Activated T-cell treated with anti-CD3 and anti-CD28 coated beads, Interleukin-2, amount 50 U/mL, for 72 hours (primary cell): ENCODE measurements at regions not wholly inside any gene's neighbourhood (a gene's known extent, or its start where the extent isn't known, plus 50 kb on each side); places are given as distances from the start of the nearest gene placed in this dataset.

Source experiments
- ATAC-seq, 2 donors: fragments of 150-1000 bp; cut with Tn5 transposase; replicated peaks in 1 of 2; 2 replicates each; pipeline ENCODE4 v1.10.0; 2021; ENCODE audit warnings: moderate library complexity in 2 of 2, mild to moderate bottlenecking in 1 of 2
- DNase-seq, 2 donors: peaks; one replicate each; pipeline ENCODE4 v3.0.0; 2021 to 2022; ENCODE audit warnings: mixed read lengths in 1 of 2
- H3K27ac Mint-ChIP-seq: one replicate; pipeline ENCODE4 v1.8.0; 2022; ENCODE audit warnings: mild to moderate bottlenecking, moderate library complexity, mixed read lengths
- H3K27me3 Mint-ChIP-seq: one replicate; pipeline ENCODE4 v1.8.0; 2022; ENCODE audit warnings: low read depth, mixed read lengths
- H3K36me3 Mint-ChIP-seq, 2 donors: one replicate each; pipeline ENCODE4 v1.8.0; 2022; ENCODE audit warnings: mixed read lengths in 2 of 2, mild to moderate bottlenecking in 1 of 2; ENCODE audit not compliant: insufficient read depth in 2 of 2
- H3K4me1 Mint-ChIP-seq: one replicate; pipeline ENCODE4 v1.8.0; 2022; ENCODE audit warnings: low read depth, mixed read lengths
- H3K4me3 Mint-ChIP-seq, 2 donors: one replicate each; pipeline ENCODE4 v1.8.0; 2022; ENCODE audit warnings: mild to moderate bottlenecking in 2 of 2, mixed read lengths in 2 of 2, moderate library complexity in 2 of 2
- H3K9me3 Mint-ChIP-seq, 2 donors: one replicate each; pipeline ENCODE4 v1.8.0; 2022; ENCODE audit warnings: mixed read lengths in 2 of 2

DNA sequence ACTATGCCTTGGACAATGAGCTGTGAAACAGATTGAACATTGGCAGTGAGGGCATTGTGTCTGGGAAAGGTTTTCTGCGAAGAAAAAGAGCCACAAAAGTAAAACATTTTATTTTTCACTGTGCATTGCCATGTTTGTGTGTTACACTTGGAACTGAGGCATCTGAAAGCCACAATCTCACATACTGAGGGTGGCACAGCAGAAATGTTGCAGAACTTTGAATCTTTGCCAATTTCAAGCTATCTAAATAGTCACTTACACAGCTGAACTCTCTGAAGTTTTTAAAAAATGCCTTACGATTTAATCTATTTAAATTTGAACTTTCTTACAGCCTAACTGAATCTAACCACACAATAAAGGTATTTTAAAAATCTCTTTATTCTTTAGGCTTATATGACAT, 154.1 kb upstream of the GRM7 start:
- ATAC-seq (no peak), DNase-seq (no peak)
- H3K36me3 Mint-ChIP-seq, result no peaks in the 10 kb centered on the region
- no peaks in the 10 kb centered on the region for H3K27me3 Mint-ChIP-seq
- peaks cover 6 to 10% of the 10 kb centered on the region in 2 donors for H3K9me3 Mint-ChIP-seq
- no peak overlapping the region for H3K27ac Mint-ChIP-seq
- no peaks in the 10 kb centered on the region for H3K4me1 Mint-ChIP-seq
- H3K4me3 Mint-ChIP-seq, result no peak overlapping the region

DNA sequence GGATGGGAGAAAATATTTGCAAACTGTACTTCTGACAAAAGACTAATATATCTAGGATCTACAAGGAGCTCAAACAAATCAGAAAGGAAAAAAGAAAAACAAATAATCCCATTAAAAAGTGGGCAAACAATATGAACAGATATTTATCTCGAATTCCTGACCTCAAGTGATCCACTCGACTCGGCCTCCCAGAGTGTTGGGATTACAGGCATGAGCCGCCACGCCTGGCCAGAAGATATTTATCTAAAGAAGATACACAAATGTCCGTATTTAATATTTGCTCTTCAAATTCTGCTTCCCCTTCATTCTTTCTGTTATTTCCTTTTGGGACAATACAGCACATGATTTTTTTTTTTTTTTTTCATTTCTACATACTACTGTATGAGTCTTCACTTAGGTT, 151.7 kb upstream of the GRM7 start:
- Mint-ChIP-seq H3K9me3 (peaks cover 2 to 7% of the 10 kb centered on the region in 2 donors), H3K4me3 (no peak overlapping the region), H3K27me3 (no peaks in the 10 kb centered on the region), H3K27ac (no peak overlapping the region), H3K4me1 (no peaks in the 10 kb centered on the region), H3K36me3 (no peaks in the 10 kb centered on the region)
- DNase-seq, result no peak
- no peak for ATAC-seq

DNA sequence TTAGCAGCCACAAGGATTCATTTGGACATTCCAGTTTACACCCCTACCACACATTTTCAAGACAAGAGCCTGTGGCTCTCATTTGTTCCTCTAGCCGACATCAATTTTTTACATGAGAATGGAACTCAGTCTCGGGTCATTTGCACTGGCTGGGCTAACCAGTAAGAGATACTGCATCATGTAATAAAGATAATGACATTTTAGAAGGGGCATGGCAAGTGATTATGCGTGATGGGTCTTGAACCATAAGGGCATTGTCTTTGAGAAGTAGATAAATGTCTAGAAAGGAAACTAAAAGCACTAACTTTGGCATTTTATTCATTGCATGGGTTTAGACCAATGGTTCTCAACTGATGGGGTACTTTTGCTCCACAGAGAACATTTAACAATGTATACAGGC, 146.0 kb upstream of the GRM7 start:
- Mint-ChIP-seq H3K27ac (no peak overlapping the region), H3K9me3 (peaks cover 2 to 4% of the 10 kb centered on the region in 2 donors), H3K4me1 (no peaks in the 10 kb centered on the region), H3K27me3 (no peaks in the 10 kb centered on the region), H3K4me3 (no peak overlapping the region), H3K36me3 (no peaks in the 10 kb centered on the region)
- no peak for ATAC-seq
- DNase-seq, result no peak

DNA sequence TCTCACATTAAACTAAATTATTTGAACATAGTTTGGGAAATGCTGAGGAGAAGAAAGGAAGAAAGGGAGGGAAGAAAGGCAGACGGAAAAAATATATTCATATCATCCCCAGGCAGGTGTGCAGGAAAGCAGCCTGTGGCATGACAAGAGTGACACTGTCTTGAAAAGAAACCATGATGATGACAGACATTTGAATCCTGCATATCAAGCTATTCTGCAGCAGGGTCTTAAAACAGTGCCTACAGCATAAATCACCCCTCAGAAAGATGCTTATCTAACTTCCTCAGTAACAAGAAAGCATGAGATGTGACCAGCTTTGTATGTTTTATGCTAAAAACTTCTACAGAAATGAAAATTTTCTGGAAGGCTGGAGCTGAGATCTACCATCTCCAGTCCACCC, 144.5 kb upstream of the GRM7 start:
- no peaks in the 10 kb centered on the region for H3K4me1 Mint-ChIP-seq
- no peak overlapping the region for H3K27ac Mint-ChIP-seq
- ATAC-seq (no peak), DNase-seq (no peak)
- H3K27me3 Mint-ChIP-seq, result no peaks in the 10 kb centered on the region
- H3K9me3 Mint-ChIP-seq, result peaks cover 2 to 5% of the 10 kb centered on the region in 2 donors
- no peak overlapping the region for H3K4me3 Mint-ChIP-seq
- no peaks in the 10 kb centered on the region for H3K36me3 Mint-ChIP-seq

DNA sequence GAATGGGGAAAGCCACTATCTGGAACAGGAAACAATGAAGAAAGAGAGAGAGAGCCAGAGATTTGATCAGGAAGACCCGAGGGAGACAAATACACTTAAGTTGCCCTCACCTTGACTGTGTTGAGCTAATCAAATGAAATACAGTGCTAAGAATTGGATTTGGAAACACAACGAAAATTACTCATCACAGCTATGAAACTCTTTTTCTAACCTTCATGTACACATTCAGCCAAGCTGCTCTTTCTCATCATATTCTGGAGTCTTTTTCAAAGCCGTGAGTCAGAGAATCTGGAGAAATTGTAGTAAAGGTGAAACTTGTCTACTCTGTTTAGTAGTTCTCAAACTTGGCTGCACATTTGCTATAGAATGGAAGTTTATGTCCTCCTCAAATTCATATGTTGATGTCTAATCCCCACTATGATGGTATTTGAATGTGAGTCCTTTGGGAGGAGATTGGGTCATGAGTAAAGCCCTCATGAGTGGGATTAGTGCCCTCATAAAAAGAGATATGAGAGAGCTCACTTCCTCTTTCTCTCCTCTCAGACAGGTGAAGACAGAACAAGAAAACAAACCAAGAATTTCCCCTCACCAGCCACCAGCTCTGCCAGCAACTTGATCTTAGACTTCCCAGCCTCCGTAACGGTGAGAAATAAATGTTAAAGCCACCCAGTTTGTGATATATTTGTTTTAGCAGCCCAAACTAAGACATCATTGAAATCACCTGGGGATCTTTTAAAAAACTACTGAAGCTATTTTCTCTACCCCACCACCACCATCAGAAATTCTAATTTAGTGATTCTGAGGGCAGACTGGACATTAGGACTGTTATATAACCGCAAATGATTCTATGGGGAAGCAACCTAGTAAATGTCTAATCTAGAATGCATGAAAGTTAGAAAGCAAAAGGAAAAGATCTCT, 143.6 kb upstream of the GRM7 start:
- H3K27me3 Mint-ChIP-seq, result no peaks in the 10 kb centered on the region
- H3K4me3 Mint-ChIP-seq, result no peak overlapping the region
- no peak overlapping the region for H3K27ac Mint-ChIP-seq
- H3K36me3 Mint-ChIP-seq, result no peaks in the 10 kb centered on the region
- no peak for ATAC-seq
- no peaks in the 10 kb centered on the region for H3K4me1 Mint-ChIP-seq
- H3K9me3 Mint-ChIP-seq, result peaks cover 2 to 5% of the 10 kb centered on the region in 2 donors
- DNase-seq, result no peak

DNA sequence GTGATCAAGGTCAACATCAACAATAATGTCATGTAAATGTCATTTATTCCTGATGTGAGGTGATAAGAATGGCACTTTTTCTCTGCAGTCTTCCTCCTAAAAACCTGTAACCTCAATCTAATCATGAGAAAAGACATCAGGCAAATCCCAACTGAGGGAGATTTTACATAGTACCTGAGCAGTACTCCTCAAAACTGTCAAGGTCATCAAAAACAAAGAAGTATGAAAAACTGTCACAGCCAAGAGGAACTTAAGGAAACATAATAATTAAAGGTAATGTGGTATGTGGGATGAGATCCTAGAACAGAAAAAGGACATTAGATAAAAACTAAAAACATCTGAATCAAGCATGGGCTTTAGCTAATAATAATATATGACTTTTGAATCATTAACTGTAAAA, 140.9 kb upstream of the GRM7 start:
- peaks cover 0 to 1% of the 10 kb centered on the region in 2 donors for H3K9me3 Mint-ChIP-seq
- no peaks in the 10 kb centered on the region for H3K4me1 Mint-ChIP-seq
- no peaks in the 10 kb centered on the region for H3K27me3 Mint-ChIP-seq
- no peaks in the 10 kb centered on the region for H3K36me3 Mint-ChIP-seq
- no peak overlapping the region for H3K27ac Mint-ChIP-seq
- DNase-seq, result no peak
- no peak overlapping the region for H3K4me3 Mint-ChIP-seq
- no peak for ATAC-seq

DNA sequence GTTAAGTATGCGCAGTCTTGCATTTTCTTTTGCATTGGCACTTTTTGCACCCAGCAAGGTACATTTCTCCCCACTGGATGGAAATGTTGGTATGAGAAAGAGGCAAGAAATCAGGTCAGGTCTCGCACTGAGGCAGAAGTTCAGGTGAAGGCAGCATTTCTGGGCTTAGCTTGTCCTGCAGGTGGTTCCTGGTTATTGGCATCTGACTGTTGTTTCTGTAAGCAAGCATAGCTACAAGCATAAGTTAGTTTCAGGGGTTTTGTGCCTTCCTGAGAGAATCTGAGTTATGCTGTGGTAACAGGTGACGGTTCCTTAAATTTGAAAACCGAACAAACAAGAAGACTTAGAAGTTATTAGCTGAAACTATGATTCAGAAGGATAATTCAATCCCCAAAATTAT, 139.4 kb upstream of the GRM7 start:
- no peaks in the 10 kb centered on the region for H3K4me1 Mint-ChIP-seq
- peaks cover 0 to 1% of the 10 kb centered on the region in 2 donors for H3K9me3 Mint-ChIP-seq
- no peaks in the 10 kb centered on the region for H3K36me3 Mint-ChIP-seq
- no peaks in the 10 kb centered on the region for H3K27me3 Mint-ChIP-seq
- no peak for ATAC-seq
- H3K4me3 Mint-ChIP-seq, result no peak overlapping the region
- no peak for DNase-seq
- no peak overlapping the region for H3K27ac Mint-ChIP-seq

DNA sequence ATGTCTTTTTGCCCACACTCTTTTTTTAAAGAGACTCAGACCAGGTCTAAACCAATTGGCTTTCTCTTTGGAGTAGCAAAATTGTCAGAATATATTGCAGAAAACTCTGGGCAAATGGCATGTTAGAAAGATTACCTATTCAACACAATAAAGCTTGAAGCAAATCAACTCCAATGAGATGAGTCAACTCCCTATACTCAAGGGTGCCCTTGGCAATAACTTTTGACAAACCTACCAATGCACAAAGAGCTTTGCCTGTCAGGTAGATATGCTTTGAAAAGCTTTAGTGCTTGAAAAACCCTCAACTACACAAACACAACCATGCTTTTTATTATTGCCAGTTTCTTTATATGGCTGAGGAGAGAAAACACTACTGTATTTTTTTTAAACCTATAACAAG, 137.7 kb upstream of the GRM7 start:
- Mint-ChIP-seq H3K9me3 (peaks cover 4 to 5% of the 10 kb centered on the region in 2 donors), H3K4me1 (no peaks in the 10 kb centered on the region), H3K27me3 (no peaks in the 10 kb centered on the region), H3K4me3 (no peak overlapping the region), H3K27ac (no peak overlapping the region), H3K36me3 (no peaks in the 10 kb centered on the region)
- DNase-seq, result no peak
- no peak for ATAC-seq

DNA sequence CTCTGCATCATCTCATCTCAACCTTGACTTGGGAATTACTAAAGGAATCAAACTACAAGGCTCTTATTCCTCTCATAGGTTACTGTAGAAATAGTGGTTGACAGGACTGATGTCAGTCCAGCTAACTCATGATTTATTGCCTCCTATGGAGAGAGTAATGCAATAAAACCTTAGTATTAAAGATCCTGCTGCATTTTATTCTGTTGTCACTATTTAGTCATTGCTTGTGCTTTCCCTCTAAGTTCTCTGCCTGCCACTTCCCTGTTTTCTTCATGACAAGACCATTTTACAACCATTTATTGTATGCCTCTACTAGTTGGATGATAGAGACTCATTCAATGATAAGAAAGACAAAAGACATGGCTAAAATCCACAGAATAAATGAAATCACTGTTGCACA, 134.1 kb upstream of the GRM7 start:
- ATAC-seq, result no peak
- Mint-ChIP-seq H3K9me3 (peaks cover 6 to 7% of the 10 kb centered on the region in 2 donors), H3K27me3 (no peaks in the 10 kb centered on the region), H3K4me3 (no peak overlapping the region), H3K4me1 (no peaks in the 10 kb centered on the region), H3K27ac (no peak overlapping the region), H3K36me3 (no peaks in the 10 kb centered on the region)
- DNase-seq, result no peak

DNA sequence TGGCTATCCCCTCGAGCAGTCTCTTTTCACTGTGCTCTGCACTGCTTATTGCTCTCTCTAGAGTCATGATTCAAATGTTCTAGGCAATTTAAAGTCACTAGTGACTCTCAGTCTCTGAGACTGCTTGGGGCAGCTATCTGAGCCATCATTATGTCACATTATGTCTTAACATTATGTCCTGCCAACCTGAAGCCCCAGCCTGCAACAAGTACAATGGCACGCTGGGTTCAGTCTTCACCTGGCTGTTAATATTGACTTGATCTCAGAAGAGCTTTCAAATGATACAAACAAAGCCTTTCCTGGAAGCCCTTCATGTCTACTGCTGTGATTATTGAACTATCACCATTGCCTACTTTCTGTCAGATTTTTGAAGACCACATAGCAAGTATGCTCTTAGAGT, 128.1 kb upstream of the GRM7 start:
- H3K36me3 Mint-ChIP-seq, result no peaks in the 10 kb centered on the region
- H3K9me3 Mint-ChIP-seq, result peaks cover 6 to 8% of the 10 kb centered on the region in 2 donors
- no peak overlapping the region for H3K4me3 Mint-ChIP-seq
- no peaks in the 10 kb centered on the region for H3K27me3 Mint-ChIP-seq
- DNase-seq, result no peak
- no peaks in the 10 kb centered on the region for H3K4me1 Mint-ChIP-seq
- no peak for ATAC-seq
- no peak overlapping the region for H3K27ac Mint-ChIP-seq

DNA sequence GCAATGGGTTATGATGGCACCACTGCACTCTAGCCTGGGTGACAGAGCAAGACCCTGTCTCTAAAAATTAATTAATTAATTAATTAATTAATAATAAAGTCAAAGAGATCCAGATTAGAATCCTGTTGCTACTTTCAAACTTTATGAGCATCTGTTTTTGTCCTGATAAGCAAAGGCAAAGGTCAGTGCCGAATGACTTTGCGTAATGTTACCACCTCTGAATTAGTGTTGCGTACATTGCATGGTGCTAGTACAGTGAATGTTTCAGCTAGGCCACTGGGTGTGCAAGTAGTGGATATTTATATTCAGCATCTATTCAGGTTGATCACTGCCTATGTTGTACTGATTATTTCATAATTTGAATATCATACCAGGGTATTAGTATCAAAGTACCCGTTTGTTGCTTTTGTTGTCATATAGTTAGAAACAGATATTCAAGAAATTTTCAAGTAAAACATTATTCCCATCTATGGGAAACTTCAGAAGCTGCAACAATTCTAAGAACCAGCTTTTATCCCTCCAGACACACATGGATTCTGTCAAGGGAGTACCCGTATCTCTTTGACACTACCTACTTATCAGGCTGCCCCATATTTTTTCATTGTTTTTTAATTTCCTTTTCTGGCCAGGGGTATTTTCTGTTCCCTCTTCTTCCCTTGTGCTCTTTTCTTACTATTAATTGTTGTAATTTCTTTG, 127.1 kb upstream of the GRM7 start:
- H3K4me1 Mint-ChIP-seq, result no peaks in the 10 kb centered on the region
- H3K4me3 Mint-ChIP-seq, result no peak overlapping the region
- H3K27ac Mint-ChIP-seq, result no peak overlapping the region
- no peaks in the 10 kb centered on the region for H3K36me3 Mint-ChIP-seq
- DNase-seq, result no peak
- H3K27me3 Mint-ChIP-seq, result no peaks in the 10 kb centered on the region
- ATAC-seq, result no peak
- H3K9me3 Mint-ChIP-seq, result peaks cover 6 to 8% of the 10 kb centered on the region in 2 donors

DNA sequence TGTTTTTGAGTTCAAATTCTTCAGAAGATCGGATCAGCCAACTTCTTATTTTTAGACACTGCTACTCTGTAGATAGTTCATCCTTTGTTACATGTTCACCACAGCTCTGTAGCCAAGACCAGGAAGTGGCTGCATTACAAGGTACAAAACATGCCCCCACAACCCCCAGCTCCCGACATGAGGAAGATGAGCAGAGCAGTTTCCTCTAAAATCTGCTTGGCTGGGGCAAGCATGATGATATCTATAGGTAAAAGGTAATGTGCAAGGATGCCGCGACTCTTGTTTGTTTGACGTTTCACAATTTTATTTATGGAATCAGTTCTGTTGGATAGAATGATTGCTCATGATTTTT, 126.5 kb upstream of the GRM7 start:
- no peaks in the 10 kb centered on the region for H3K36me3 Mint-ChIP-seq
- H3K27ac Mint-ChIP-seq, result no peak overlapping the region
- no peaks in the 10 kb centered on the region for H3K4me1 Mint-ChIP-seq
- no peak overlapping the region for H3K4me3 Mint-ChIP-seq
- no peak for DNase-seq
- H3K27me3 Mint-ChIP-seq, result no peaks in the 10 kb centered on the region
- H3K9me3 Mint-ChIP-seq, result peaks cover 7 to 8% of the 10 kb centered on the region in 2 donors
- ATAC-seq, result no peak

DNA sequence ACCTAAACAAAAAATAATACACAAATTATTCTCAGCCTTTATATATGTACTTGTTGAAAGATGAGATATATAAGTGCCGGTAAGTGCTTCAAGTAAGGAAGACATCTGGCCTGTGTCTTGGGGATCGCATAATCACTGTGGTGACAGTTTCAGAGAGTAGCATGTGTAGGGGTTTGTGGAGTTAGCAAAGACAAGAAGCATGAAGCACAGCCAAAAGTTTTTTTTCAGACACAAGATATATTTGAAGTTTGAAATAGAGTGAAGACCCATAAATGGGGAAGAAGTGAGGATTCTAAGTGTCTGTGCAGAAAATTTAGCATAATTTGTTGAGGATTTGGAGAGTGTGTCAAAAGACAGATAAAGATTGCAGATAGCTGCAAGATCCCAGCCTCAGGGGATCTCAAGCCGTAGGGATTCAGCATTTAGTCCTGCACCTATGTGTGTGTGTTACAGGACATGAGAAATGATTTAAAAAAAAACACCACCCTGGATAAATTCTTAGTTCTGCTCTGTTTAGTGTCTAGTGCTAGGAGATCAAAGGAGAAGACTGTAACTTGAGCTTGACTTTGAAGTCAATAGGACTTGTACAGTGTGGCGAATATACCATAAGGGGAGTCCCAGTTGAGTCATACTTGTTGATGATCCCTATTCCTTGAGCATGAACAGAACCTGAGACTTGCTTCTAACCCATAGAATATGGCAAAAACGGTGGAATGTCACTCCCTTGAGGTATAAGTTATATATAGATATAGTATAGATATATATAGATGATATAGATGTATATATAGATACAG, 123.9 kb upstream of the GRM7 start:
- no peak for ATAC-seq

More for the DNA sequence above, 123.9 kb upstream of the GRM7 start:
- Mint-ChIP-seq H3K27ac (no peak overlapping the region), H3K36me3 (no peaks in the 10 kb centered on the region), H3K4me1 (no peaks in the 10 kb centered on the region), H3K9me3 (peaks cover 4 to 6% of the 10 kb centered on the region in 2 donors), H3K27me3 (no peaks in the 10 kb centered on the region), H3K4me3 (no peak overlapping the region)
- DNase-seq, result no peak
